Stimulated activated CD4-positive, alpha-beta T cell treated with anti-CD3 and anti-CD28 coated beads, Interleukin-4, amount 100 ng/mL, for 4 hours (primary cell): ENCODE measurements at regions not wholly inside any gene's neighbourhood (a gene's known extent, or its start where the extent isn't known, plus 50 kb on each side); places are given as distances from the start of the nearest gene placed in this dataset.

Experiments used
- DNase-seq, 2 experiments: peaks; one replicate each; pipeline ENCODE4 v3.0.0-alpha.2; 2020

DNA sequence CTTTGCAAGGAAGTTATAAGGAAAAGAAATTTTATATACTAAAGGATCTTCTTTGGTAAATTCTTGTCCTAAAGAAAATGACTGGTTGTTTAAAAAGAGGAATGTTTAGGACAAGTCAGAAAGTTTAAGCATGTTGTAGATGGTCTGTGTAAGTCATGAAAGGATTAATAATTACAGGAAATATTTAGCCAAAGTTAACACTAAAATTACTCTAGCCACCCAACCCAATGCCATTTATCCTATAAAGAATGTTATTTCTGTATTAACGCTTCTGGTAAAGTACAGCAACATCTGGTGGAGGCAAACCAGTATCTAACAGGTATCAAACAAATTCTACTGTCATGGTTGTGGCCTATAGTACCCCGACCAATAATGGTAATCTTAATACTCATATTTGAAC lies 546.9 kb upstream of the PKDCC start:
- DNase-seq, result no peak

DNA sequence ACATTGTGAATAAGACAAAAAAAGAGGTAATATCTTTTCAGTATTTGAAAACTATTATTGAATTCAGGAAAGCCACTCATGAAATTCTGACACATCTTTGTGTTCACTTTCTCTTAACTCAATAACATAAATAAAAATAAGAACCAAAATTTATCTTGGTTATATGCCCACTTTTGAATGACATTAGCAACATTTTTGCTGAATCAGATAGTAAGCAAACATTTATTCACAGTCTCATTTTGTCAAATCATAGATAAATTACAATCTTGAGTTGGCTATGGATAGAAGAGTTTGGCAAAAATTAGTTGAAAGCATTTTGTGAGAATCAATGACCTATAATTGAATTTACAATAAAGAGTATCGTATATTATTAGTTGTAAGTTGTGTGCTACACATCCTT lies 545.1 kb upstream of the PKDCC start:
- no peak for DNase-seq

DNA sequence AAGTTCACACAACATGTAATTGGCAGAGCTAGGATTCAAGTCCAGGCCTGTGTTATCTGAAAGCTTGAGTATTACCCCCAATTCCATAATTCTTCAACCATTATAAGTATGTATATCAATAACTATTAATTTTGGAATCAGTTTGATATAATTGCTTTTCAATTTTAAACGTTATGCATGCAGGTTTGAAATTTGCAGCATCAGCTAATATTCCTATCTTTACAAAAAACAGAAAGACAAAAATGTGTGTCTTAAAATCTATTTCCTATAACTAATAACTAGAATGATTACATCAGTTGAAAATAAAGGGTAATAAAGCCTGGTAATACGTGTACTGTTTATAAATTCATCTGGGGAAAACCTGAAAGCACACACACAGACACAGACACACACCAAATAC lies 543.3 kb upstream of the PKDCC start:
- DNase-seq, result no peak

DNA sequence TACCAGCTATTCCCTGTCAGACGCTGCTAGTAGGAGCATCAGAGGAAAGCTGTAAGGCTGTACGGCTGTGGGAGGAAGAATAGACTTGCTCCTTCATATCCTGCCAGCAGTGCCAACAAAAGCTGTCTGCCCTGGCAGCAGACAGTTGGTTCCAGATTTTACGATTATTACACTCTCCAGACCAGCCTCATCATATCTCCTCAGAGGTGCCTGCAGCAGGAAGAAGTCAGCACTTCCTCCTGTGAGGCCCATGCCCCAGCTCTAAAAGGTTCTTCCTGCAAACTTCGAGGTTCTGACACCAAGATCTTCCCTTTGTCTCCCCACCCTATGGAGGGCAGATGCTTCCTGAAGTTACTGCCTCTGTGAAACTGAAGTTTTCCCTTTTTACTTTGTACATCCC lies 537.7 kb upstream of the PKDCC start:
- DNase-seq, result no peak

DNA sequence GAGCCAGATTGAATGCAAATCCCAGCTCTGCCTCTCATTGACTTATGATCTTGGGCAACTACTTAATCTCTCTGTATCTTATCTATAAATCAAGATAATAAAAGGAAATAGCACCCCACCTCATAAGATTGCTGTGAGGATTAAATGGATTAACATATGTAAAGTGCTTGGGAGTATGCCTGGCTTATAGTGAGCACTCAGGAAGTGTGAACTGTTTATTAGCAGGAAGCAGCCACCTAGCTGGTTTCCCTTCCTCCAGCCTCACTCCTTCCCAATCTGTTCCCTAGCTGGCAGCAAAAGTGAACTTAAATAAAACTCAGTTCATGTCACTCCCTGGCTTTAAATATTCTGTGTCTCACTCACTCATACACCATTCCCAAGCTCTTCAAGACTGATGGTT lies 526.6 kb upstream of the PKDCC start:
- no peak for DNase-seq

DNA sequence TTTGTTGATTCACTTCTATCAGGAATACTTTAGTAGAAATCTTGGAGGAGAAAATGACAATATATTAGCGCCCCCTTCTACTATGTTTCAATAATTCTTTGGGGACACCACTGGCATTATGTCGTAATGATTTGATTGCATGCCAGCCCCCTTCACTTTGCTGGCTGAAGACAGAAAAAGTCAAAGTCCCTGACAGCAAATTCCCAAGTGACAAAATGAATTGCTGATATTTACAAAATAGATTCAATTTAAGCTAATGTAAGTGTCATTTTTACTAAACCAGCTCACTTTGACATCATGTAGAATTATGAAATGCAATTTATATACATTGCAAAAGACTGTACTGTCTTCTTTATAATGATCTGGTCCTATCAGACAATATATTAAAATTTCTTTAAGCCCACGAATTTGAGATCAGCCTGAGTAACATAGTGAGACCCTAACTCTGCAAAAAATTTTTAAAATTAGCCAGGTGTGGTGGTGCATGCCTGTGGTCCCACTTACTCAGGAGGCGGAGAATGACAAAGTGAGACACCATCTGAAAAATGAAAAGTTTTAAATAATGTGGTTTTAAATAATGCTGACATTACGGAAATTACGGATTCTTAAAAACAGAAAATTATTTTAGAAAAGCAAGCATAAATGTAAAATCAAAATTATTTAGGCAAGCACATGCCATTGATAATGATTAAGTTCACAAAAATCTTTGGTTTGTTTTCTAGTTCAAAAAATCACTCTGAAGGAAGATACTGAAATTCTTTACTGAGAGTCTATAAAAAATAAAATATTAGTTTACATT lies 520.1 kb upstream of the PKDCC start:
- no peak for DNase-seq

DNA sequence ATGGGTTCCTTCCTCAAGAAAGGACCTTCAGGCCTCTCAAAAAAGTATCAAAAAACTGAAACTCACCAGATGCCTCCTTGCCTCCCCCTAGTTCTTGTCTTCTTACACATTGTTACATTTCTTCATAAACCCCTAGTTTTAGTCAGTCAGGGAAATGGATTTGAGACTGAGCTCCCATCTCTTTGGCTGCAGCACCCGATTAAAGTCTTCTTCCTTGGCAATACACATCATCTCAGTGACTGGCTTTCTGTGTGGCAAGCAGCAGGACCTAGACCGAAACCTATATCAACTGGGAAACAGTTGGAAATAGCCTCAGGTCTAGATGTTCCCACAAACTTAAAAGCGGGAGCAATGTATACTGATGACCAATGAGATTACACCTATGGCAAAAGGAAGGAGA lies 512.2 kb upstream of the PKDCC start:
- DNase-seq, result no peak

DNA sequence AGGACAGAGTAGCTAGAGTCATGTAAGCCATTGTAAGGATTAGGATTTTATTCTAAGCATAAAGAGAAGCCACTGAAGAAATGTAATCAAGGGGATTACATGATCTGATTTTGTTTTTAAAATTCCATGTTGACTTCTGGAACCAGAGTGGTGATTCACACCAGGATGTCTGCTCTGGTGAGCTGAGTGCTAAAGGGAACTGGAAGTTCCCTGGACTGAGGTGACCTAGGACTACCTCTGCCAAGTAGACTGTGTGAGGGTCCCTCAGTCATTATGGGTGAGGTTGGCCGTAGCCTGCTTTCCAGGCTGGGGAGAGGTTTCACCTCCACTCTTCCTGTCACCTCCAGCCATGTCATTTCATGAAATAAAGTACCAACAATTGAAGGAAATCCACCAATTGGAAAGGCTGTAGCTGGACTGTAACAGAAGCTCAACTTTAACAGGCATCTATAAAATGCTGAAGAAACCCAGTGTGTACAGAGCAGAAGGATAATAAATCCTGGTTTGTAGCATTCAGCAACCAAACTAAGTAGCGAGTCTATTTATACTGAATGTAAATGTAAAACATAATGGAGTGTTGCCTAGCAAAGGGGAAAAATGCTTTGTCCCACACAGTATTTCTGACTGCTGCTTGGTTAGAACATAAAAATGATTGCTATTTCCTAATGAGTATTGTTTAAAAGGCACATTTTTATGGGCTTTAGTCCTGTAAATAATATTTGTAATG lies 507.4 kb upstream of the PKDCC start:
- DNase-seq, result no peak

DNA sequence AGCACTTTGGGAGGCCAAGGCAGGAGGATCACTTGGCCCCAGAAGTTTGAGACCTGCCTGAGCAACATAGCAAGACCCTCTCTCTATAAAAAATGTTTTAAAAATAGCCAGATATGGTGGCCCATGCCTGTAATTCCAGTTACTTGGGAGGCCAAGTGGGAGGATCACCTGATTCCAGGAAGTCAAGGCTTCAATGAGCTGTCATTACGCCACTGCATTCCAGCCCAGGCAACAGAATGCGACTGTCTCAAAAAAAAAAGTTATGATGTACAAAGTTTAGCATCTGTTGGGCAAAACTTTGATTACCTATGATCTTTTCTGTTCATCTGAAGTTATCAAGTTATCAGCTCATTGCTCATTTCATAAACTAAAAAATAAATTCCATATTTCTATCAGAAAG lies 504.1 kb upstream of the PKDCC start:
- no peak for DNase-seq

DNA sequence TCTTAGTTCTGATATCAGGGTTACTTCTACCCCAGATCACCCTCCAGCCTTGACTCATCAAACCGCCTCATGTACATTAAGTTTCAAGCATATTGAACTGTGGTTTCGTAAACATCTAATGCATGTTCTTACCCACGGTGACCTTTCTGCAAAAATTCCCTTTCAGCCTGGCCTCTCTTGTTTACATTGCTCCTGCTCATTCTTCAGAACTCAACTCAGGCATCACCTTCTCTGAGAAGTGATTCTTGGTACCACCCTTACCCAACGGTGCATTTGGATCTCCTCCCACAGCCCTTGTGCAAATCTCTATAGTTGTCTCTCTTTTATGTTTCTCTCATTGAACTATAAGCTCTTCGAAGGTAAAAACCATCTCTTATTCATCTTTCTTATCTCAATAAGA lies 503.1 kb upstream of the PKDCC start:
- no peak for DNase-seq

DNA sequence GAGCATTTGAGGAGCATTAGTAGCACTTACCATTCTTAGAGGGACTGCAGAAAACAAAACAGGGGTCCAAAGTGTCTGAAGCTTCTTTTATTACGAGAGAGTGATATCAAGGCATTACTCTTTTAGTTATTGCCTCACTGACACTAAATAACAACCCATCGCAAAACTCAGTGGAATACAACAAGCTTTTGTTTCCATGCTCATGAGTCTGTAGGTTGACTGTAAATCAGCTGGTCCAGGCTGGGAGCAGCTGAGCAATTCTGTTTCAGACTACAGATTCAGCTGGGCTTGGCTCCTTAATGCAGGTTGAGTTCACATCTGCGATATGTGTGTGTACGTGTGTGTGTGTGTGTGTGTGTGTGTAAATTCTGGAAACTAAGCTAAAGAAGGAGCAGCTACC lies 501.8 kb upstream of the PKDCC start:
- no peak for DNase-seq

DNA sequence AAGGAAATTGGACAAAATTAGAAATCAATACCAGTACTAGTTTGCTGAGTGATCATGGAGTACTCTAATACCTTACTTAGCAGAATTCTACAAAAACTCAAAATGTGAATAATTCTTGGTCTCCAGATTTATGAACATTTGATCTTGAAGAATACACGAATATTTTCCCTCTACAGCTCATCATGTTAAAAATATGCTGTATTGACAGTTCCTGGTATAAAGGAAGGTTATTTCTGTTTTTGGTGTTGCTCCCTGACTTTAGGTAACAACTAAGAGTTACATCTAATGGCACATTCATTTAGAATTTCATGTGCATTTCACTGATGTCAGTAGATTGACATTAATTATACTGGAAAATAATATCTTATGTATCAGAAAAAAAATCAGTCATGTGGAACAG lies 479.2 kb upstream of the PKDCC start:
- DNase-seq, result no peak

DNA sequence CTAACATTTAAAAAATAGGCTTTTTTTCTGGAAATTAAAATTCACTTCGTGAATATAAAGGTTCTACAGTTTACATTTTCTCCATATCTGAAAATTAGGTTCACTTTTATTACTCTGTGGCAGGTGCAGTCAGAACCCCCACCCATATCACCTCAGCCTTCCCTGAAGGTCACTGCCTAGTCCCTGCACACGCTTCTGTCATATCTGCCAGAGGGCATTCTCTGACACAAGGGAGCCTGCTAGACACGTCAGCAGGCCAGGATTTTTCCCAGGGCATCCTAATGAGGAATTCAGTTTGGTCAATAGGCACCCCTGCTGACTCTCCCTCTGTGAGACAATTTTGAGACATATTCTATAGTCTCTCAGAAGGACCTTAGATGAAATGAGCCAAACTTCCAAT lies 475.7 kb upstream of the PKDCC start:
- DNase-seq, result no peak

DNA sequence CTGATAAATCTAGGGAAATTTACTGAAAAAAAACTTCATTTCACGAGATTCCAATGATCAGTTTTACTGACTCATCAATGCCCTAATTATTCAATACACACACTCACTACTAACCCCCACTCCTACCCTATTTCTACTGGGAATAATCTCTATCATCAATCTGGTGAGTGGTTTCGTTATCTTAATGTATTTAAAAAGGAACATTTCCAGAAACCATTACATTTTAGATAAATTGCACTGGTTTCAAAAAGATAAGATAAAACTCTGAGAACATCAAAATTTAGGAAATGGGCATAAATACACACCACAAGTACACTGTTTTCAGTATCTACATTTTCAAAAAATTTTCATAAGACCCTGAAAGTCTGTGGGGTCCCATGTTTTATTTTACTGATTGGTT lies 471.4 kb upstream of the PKDCC start:
- no peak for DNase-seq

DNA sequence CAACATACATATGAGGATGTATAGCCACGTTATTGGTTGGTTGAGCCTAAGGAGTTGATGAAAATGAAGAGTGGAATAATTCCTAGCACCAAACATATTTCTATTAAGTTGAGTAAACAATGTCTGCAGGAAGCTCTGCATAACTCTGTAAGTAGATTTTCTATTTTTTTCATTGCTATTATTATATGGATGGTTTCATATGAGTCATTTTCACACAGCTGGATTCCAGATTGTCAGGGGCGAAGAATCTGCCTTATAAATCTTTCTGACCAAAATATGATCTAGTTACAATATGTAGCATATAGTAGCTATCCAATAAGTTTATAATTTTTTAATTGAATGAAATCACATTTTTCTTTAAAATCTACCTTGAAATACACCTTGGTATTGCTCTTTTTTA lies 468.0 kb upstream of the PKDCC start:
- no peak for DNase-seq

DNA sequence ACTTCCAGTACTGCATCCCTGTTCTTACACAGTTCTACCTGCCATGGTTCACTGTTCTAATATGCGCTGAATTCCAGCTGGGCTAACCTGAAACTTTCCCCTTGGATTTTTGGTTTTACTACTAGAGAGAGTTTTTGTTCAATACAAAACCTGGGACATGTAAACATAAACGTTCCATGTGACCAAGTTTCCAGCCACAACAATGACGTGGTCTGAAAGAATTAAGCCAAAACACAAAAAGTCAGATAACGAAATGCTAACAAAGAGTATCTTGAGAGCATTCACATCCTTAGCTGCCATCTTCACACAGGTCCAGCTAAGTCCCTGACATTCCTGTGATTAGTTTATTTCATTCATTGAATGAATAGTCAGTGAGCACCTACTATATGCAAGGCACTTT lies 467.0 kb upstream of the PKDCC start:
- no peak for DNase-seq

DNA sequence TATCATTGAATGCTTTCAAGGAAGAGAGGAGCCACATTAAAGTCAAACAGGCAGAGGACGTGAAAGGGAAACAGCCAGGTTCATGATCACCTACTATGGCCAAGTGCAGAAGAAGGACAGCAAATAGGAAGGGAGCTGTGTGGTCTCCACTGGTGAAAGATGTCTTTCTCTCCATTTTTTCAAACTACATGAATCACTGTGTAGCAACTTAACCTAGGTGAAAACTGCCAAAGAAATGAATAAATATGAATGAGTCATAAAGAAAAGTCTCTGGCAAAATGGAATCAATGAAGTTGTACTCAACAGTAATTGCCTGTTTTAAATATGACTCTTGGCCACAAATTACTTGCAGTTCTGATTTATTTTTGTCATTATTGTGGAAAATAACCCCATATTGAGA lies 452.6 kb upstream of the PKDCC start:
- DNase-seq, result no peak

DNA sequence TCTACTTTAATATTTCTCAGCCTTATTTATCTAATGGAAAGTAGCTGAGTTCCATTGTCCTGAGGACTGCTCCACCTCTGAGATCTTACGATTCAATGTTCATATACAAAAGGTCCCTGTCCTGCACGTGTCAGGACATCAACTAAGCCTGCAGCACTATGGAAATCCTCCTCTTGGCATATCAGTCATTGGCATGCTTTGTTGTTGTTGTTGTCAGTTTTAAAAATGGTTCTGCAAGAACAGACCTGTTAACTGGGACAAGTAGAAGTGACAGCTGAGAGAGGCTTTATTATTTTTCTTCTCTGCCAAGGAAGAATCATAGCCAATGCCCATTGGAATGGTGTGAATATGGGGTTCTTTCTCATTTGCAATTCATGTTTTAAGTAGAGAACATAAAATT lies 450.1 kb upstream of the PKDCC start:
- no peak for DNase-seq

DNA sequence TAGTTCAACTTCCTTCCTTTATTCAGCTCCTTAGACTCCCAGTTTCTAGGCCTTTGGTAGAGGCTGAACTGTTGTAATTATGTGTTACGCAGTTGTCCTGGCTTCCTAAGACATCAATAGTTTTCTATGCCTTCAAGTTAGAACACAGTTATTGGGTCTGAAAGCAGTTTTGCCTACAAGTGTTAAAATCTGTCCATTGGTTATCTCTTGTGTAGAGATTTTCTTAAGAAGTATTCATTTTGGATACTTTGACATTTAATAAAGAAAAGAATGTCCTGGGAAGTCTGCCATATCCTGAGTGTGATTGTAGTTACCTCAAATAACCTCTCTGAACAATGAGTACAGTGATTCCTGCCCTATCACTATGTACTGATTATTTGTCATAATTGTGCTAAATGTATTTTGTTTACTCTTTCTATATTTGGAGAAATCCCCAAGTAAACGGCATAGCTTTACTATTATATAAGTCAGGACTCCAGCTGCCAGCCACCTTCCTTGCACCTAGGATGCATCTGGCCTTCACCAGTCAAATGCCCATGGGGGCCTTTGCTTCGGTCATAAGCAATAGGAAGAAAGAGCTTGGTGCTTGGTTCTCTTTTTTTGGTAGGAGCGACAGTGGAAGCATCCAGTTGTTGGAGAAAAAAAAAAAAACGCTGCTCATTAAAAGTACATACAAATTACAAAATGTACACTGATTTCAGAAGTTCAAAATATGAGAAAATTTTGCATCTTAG lies 449.5 kb upstream of the PKDCC start:
- DNase-seq, result no peak

DNA sequence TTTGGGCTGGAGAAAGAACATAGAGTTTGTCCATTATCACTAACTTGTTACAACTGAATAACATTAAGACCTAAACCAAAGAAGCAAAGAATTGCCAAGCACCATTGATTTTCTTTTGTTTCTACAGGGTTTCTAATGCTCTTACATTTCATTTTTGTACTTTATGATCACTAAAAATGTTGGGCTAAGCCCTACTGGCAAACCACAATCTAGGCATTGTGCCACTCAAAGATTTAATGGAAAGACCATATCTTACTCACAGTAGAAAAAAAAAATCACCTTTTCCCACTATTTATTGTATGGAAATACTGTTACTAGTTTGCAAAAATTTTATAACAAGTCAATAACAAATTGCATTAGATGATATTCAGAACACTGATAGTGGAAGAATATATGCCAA lies 447.4 kb upstream of the PKDCC start:
- no peak for DNase-seq

DNA sequence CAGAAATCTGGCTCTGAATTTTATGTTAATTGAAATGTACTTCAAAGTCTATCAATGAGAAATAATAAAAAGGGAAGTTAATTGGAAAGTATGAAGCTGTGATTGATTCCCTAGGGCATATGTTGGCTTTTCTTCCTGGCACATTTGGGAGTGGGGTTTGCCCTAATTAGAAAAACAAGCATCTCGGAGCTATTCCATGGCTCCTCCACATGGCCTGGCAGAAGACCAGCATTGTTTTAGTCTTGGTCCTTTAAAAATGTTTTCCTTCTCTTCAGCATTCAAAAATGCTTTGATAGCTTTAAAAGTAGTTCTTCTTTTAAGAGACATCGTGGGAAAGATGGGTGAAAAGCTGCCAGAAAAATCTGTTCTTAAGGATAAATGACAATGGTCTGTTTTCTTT lies 445.5 kb upstream of the PKDCC start:
- DNase-seq, result no peak

DNA sequence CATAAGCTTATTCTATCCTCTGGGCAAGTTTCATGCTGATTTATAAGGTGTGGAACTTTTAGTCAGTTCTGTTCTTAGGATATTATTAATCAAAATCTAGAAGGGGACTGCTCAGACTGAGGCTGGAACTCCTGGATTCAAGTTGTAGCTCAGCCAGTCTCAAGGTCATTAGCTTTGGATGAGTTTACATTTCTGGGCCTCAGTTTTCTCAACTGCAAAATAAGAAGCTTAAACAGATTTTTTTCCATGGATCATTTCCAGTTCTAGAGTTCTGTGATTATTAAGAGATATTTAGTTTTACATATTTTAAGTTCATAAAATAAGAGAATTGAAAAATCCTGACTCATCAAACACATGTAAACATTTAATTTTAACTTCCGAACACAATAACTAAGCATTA lies 442.5 kb upstream of the PKDCC start:
- DNase-seq, result no peak

DNA sequence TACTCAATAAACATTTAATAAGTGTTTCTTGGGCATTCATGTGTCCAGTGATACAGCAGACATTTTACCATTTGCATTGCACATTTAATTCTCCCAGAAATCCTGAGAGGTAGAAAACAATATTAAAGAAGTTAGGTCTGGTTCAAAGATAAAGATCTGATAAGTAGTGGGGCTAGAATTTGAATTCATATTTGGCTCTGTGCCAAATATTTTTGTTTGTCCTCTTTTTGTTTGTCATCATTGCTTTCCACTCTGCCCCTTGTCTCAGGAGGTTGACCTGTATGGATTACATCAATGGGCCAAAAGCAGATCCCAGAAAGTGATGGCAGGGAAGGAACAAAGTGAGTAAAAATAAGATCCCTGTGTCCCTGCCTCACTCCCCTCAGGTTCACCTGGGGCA lies 441.9 kb upstream of the PKDCC start:
- DNase-seq, result no peak

DNA sequence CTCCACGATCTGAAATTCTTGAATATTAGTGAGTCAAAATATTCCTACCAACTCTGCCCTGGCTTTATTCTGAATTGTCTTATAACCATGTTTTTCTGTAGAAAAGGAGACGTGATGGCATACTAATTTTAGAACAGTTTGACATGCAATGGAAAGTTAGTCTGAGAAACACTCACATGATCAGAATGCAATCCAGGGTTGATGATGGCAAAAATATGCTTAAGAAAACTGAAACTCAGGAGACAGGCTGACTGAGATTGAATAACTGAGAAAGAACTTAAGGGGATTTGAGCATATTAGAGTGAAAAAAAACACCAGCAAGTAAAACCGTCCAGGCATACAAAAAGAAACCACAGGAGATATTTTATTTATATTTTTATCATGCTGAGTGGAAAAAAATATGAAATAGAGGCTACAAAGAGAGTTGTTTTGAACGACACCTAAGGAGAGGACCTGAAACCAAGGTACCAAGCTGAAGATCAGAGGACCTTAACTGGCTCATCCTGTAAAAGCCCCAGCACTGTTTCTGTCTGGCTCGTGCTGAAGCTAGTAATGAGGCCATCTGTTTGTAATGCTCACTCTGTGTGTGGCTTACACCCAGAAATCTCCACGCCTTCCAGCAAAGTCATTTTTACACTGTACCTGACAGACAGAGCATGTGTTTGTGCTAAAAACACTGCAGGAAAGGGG lies 437.2 kb upstream of the PKDCC start:
- no peak for DNase-seq
